GM19467 (cell line): ENCODE measurements at regions not wholly inside any gene's neighbourhood (a gene's known extent, or its start where the extent isn't known, plus 50 kb on each side); places are given as distances from the start of the nearest gene placed in this dataset.
A peak's percentile ranks its signal among the peaks of the same experiment; 100 is the strongest.

Source experiments
- ATAC-seq: cut with Tn5 transposase; IDR thresholded peaks from one replicate; pipeline ENCODE4 v1.9.1; 2021; ENCODE audit warnings: mild to moderate bottlenecking, moderate library complexity; ENCODE audit not compliant: unreplicated experiment

GRCh38 chr3:113051787-113052186 lies 61.0 kb downstream of the GTPBP8 start:
- no peak for ATAC-seq

- no peak for ATAC-seq
Observed at GRCh38 chr3:113053169-113053568, 62.4 kb downstream of the GTPBP8 start.

GRCh38 chr3:113054552-113054951 lies 63.8 kb downstream of the GTPBP8 start:
- ATAC-seq: no peak

GRCh38 chr3:113055201-113055600 lies 64.4 kb downstream of the GTPBP8 start:
- no peak for ATAC-seq

- no peak for ATAC-seq
Observed at GRCh38 chr3:113055961-113056360, 65.2 kb downstream of the GTPBP8 start.

- ATAC-seq: peak; percentile 46
Observed at GRCh38 chr3:113057117-113057516, 66.3 kb downstream of the GTPBP8 start.

- no peak for ATAC-seq
Observed at GRCh38 chr3:113058188-113058587, 67.4 kb downstream of the GTPBP8 start.

GRCh38 chr3:113062705-113063104 lies 71.9 kb downstream of the GTPBP8 start:
- ATAC-seq: no peak

- no peak for ATAC-seq
Observed at GRCh38 chr3:113063126-113063894, 72.5 kb downstream of the GTPBP8 start.

- ATAC-seq: no peak
Observed at GRCh38 chr3:113064183-113064582, 73.4 kb downstream of the GTPBP8 start.

- no peak for ATAC-seq
Observed at GRCh38 chr3:113065336-113065735, 74.6 kb downstream of the GTPBP8 start.

- no peak for ATAC-seq
Observed at GRCh38 chr3:113070072-113070640, 79.4 kb downstream of the GTPBP8 start.

- ATAC-seq: peak; percentile 98
Observed at GRCh38 chr3:113070681-113071113, 79.9 kb downstream of the GTPBP8 start.

GRCh38 chr3:113075588-113075987 lies 84.8 kb downstream of the GTPBP8 start:
- no peak for ATAC-seq

GRCh38 chr3:113079218-113079961 lies 88.6 kb downstream of the GTPBP8 start:
- peak; percentile 88 for ATAC-seq

GRCh38 chr3:113084777-113085176 lies 94.0 kb downstream of the GTPBP8 start:
- ATAC-seq: no peak

- no peak for ATAC-seq
Observed at GRCh38 chr3:113086560-113087461, 96.0 kb downstream of the GTPBP8 start.

GRCh38 chr3:113088616-113089015 lies 97.8 kb downstream of the GTPBP8 start:
- no peak for ATAC-seq

- no peak for ATAC-seq
Observed at GRCh38 chr3:113091417-113091816, 100.6 kb downstream of the GTPBP8 start.

- no peak for ATAC-seq
Observed at GRCh38 chr3:113092746-113093145, 102.0 kb downstream of the GTPBP8 start.
